ENCODE measurements at regions not wholly inside any gene's neighbourhood (a gene's known extent, or its start where the extent isn't known, plus 50 kb on each side); places are given as distances from the start of the nearest gene placed in this dataset.
"Not testable (repeated sequence)": the region's sequence is repeated elsewhere in the genome, so short reads cannot be mapped to it uniquely, and the experiment has no call there.

GRCh38 chr14:38578278-38578681 is 322.4 kb upstream of the CLEC14A start:
- TF ChIP-seq CTCF (conservative IDR thresholded peaks at IDR 0.05; ENCODE audit: low read length): no peak
- peak; percentile 59 for DNase-seq (ENCODE audit: low read depth)

GRCh38 chr14:38567703-38568102 is 311.8 kb upstream of the CLEC14A start:
- no peak for DNase-seq (ENCODE audit: low read depth)
- TF ChIP-seq CTCF (conservative IDR thresholded peaks at IDR 0.05; ENCODE audit: low read length): no peak
- H3K4me3 ChIP-seq (ENCODE audit: low read length): no peak overlapping the region

More at GRCh38 chr14:38578278-38578681, 322.4 kb upstream of the CLEC14A start:
- no peak overlapping the region for H3K4me3 ChIP-seq (ENCODE audit: low read length)

- no peak for TF ChIP-seq CTCF (conservative IDR thresholded peaks at IDR 0.05; ENCODE audit: low read length)
- H3K4me3 ChIP-seq (ENCODE audit: low read length): no peak overlapping the region
- DNase-seq (ENCODE audit: low read depth): no peak
Measured at GRCh38 chr14:38561657-38562056, 305.8 kb upstream of the CLEC14A start.

GRCh38 chr14:38559711-38560110 is 303.8 kb upstream of the CLEC14A start:
- no peak for DNase-seq (ENCODE audit: low read depth)
- no peak overlapping the region for H3K4me3 ChIP-seq (ENCODE audit: low read length)
- no peak for TF ChIP-seq CTCF (conservative IDR thresholded peaks at IDR 0.05; ENCODE audit: low read length)

- H3K4me3 ChIP-seq (ENCODE audit: low read length): not testable (repeated sequence)
- peak; percentile 23 for DNase-seq (ENCODE audit: low read depth)
Measured at GRCh38 chr14:38557391-38557790, 301.5 kb upstream of the CLEC14A start.

GRCh38 chr14:38556252-38556651 is 300.4 kb upstream of the CLEC14A start:
- no peak for DNase-seq (ENCODE audit: low read depth)
- no peak for TF ChIP-seq CTCF (conservative IDR thresholded peaks at IDR 0.05; ENCODE audit: low read length)
- H3K4me3 ChIP-seq (ENCODE audit: low read length): no peak overlapping the region

- no peak for TF ChIP-seq CTCF (conservative IDR thresholded peaks at IDR 0.05; ENCODE audit: low read length)
- no peak overlapping the region for H3K4me3 ChIP-seq (ENCODE audit: low read length)
- DNase-seq (ENCODE audit: low read depth): peak; percentile 16
Measured at GRCh38 chr14:38554026-38554425, 298.1 kb upstream of the CLEC14A start.

DNA sequence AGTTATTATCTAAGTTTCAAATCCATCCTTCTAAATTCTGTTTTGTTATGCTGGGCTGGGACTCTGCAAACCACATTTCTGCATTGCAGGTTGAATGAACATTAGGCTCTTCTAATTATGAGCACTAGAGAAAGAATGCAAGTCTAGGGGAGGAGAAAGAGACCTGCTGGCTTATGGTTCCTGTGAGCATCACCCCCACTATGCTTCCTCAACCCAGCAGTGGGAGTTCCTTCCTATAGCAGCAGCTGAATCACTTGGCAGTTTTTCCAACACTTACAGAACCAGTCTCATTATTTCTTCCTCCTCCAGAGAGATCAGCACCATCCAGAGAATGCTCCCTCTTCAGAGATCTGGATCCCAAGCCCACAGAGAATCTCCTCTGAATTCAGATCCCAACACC is 297.7 kb upstream of the CLEC14A start:
- H3K4me3 ChIP-seq (ENCODE audit: low read length): no peak overlapping the region
- DNase-seq (ENCODE audit: low read depth): peak; percentile 88
- TF ChIP-seq CTCF (conservative IDR thresholded peaks at IDR 0.05; ENCODE audit: low read length): no peak
